NCI-H226 (cell line): ENCODE measurements at regions not wholly inside any gene's neighbourhood (a gene's known extent, or its start where the extent isn't known, plus 50 kb on each side); places are given as distances from the start of the nearest gene placed in this dataset.

Experiments used
- DNase-seq: peaks from one replicate; pipeline ENCODE4 v3.0.0-alpha.2; 2015

DNA sequence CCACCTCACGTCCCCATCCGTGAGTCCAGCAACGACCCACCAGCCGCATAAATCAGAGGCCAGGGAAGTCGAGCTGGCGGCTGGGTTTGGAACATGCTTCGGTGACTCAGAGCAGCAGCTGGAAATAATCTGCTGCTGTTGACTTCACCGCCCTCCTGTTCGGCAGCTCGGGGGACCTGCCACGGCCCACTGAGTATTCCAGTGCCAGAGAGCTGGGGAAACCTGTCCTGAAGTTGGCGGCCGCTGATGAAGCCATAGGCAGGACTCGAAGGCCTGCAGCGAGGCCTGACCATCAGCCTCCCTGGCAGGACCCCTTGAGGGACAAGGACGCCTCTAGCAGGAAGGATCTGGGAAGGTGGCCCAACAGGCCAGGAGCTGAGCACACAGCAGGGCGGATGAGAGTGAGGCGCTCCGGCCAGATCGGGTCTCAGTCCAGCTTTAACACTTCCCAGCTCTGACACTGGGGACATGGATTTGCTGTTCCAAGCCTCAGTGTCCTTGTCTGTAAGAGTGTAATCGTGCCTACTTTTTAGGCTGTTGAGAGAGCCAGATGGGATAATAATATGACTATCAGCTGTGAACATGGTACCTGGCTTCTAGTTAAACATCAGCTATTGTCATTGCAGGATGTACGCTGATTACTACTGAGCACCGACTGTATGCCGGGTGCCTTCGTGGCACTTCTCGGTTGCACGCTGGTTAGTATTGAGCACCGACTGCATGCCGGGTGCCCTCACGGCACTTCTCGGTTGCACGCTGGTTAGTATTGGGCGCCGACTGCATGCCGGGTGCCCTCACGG lies 50.4 kb upstream of the CIBAR2 start:
- DNase-seq, result no peak

GRCh38 chr16:85163278-85164112 lies 51.2 kb upstream of the CIBAR2 start:
- no peak for DNase-seq

DNA sequence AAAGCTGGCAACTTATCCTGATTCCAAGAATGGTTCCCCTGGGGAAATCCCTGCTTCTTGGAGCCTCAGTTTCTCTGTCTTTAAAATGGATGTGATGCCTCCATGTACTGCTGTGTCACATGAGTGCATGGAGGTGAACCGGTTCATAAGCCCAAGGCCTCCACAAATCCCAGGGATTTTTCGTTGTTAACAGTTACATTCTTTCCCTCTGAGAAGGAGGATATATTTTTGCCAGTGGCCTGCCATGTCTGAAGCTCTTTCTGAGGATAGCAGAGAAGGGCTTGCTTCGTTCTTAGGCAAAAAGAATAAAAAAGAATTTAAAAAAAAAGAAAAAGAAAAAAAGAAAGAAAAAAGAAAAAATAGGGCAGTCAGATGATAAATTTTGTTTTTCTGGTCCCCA lies 52.2 kb upstream of the CIBAR2 start:
- DNase-seq, result no peak

DNA sequence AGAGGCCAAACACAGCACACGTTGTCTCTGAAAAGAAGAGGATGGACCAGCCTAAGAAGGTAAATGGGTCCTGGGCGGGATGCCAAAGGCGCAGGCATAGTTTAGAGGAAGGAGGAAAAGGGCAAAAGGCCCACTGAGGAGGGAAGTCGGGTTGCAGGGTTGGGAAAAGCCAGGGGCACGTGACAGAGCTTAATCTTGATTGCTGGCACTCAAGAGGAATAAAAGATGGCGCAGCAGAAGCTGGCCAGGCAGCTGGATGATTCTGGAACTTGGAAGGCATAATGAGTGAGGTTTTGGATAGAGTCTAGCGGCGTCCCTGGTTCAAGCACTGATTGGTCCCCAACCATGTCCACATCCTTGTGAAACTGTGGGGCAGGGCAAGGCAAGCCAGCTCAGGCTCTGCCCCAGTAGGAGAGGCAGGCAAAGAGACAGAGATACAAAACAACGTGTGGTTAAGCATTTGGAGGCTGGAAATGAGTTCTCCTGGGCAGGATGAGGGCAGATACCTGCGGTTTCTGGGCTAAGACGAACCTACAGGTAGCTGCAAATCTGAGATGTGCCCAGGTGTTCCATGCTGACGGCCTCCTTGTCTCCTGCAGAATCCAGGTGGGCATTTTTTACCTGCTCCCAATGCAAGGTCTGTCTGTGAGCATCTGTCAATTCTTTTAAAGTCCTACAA lies 52.7 kb upstream of the CIBAR2 start:
- DNase-seq, result no peak

- no peak for DNase-seq
These were observed 53.5 kb upstream of the CIBAR2 start for GRCh38 chr16:85165781-85166180.

GRCh38 chr16:85166281-85166680 lies 54.0 kb upstream of the CIBAR2 start:
- no peak for DNase-seq

DNA sequence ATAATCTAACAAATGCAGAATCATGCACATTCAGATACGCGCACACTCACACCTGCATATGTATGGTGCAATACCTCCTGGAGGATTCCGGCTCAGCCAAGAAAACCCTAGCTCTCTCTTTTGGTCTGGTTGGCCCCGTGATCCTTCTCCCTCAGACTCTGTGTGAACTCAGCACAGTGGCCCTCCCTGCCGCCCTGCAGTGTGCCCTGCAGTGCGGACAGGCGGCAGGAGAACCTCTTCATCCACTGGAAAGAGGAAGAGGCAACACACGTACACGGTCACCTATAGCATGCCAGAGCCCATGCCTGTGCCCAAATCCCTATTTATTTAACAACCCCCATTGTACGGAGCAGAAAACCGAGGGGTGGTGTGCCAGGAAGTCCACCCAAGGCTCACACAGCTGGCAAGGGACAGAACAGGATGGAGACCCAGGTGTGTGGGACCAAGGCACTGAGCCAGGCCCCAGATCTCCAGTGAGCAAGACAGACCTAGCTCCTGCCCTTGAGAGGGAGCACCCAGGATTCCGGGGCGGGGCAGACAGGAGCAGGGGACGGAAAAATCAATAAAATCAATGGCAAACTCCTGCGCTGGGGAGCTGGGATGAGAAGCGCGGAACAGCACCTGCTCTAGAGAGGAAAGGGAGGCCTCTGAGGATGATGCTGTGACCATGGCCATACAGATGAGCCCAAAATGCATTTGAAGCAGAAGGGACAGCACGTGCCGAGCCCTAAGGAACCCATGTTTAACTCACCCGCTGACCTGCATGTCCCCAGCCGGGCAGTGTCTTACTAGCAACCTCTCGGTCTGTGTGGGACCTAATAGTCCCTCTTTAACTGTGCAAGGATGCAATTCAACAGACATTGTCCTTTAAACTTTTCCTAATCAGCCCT lies 54.7 kb upstream of the CIBAR2 start:
- no peak for DNase-seq

DNA sequence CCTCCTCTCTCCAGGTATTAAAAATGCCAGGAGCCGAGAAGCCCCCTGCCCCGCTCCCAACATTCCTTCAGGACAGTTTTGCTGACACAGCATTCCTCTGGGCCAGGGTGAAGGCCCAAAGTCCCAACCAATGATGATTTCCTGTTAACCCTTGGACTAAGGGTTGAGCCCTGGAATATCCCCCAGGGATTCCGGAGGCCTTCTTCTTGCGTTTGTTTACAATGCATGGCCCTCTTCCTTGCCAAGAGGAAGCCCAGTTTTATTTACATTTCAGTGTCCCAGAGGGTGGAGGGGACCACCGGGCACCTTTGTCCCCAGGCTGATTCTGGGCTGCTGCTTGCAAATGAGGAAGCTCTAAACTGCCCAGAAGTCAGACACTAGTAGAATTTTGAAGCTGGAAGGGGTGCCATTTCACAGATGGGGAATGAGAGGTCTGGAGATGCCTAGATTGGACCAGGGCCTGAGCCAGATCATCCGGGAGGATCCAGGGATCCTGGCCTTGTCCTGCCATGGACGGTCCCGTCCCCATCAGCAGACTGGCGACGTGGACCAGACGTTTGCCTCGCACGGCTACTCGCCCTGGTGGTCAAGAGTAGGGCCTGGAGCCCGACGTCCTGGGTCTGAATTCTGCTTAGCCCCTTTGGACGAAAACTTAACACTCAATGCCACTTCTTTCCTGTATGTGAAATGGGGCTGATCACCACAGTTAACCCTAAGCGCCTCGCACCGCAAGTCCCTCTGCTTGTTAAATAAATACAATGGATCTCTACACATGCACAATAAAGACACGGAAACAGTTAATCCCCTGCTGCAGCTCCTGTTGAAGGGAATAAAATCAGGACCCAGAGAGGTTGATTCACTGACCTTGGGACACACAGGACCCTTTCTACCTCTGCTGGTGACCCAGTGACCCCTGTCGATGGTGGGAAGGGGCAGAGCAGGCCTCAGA lies 55.6 kb upstream of the CIBAR2 start:
- DNase-seq, result no peak

DNA sequence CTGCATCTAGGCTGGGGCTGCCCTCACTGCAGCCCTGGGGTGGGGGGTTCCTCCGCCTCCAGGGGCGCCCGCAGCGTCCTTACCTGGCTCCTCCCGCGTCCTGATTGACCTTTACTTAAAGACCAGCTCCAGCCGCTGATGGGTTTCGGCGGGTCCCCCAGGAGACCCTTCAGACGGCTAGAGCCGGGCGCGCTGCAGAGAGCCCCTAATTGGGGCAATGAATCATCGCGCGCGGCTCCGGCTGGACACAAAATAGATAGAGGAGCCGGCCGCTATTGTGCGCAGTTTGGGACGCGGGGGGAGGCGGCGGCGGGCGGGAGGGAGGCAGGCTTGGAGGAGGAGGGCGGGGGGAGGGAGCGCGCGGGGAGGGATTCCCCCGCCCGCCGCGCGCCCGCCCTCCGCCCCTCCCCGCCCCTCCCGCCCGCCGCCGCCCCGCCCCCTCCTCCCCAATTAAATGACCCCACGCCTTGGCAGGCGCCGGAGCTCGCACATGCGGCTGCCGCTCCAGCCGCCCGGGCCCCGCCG lies 56.5 kb upstream of the CIBAR2 start:
- DNase-seq, result peak; percentile 33

DNA sequence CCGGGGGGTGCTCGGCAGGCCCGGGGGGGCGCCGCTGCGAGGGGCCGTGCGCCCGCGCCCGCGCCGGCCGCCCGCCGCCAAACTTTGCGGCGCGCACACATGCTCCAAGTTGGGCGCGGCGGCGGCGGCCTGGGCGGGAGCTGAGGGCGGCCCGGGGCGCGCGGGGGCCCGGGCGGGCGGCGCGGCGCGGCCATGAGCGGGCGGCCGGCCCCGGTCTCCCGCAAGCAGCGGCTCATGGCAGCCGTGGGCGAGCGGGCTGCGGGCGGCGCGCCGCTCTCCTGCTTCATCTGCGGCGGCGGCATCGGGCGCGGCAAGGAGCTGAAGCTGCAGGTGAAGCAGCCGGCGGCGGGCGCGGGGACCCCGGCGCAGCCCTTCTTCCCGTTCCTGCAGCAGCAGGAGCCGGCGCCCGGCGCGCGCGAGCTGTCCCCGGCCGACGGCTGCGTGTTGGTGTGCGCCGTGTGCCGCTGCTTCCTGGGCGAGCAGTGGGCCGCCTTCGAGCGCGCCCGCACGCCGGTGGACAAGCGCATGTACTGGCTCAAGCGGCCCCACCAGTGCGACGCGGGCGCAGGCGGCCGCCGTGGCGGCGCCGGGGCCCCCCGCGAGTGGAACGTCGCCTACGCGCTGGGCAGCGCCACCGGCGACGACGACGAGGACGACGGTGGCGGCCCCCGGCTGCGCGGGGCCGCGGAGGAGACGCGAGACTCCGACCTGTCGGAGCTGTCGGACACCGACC lies 57.2 kb upstream of the CIBAR2 start:
- no peak for DNase-seq

DNA sequence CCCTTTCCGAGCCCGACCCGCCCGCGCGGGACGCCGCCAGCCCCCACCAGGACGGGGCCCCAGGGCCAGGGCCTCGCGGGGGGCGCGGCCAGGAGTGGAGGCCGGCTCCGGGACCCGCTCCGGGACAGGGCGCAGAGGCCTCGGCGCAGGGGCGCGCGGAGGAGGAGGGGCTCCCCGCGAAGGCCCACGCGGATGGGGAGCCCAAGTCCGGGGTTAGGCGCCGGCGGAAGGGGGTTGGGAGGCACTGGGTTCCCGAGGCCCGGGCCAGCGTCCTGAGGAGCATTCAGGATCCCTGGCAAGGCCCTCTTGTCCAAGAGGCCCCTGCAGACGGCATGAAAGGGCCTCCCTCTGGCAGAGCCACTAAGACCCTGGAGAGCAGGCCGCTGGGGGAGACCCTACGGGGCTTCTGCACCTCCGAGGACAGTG lies 57.8 kb upstream of the CIBAR2 start:
- DNase-seq, result no peak

GRCh38 chr16:85170590-85171003 lies 58.3 kb upstream of the CIBAR2 start:
- DNase-seq, result no peak

DNA sequence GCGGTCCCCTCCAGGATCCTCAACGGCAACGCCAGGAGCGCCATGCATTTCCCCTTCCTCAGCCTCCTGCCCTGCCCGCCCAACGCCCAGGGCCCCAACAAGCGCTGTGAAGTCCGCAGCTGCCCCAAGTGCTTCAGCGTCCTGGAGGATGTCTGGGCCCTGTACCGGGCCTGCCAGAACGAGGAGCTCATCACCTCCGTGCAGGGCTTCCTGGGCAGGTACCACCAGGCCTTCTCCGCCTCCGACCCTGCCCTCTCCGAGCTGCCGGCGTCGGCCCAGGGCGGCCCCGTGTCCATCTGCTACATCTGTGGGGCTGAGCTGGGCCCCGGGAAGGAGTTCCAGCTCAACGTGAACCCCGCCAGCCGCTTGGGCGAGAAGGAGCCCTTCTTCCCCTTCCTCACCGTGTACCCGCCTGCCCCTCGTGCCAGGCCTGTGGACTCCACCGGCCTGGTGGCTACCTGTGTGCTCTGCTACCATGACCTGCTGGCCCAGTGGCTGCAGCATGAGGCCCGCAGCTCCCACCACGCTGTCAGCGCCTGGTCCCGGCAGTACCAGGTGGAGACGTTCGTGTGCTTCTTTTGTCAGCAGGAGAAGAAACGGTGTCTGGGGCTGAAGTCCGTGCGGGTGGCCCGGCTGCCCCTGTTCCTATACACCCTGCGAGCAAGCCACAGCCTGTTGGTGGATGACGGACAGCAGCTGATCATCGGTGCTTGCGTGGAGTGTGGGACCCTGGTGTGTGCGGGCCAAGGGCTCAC lies 58.9 kb upstream of the CIBAR2 start:
- DNase-seq, result no peak

DNA sequence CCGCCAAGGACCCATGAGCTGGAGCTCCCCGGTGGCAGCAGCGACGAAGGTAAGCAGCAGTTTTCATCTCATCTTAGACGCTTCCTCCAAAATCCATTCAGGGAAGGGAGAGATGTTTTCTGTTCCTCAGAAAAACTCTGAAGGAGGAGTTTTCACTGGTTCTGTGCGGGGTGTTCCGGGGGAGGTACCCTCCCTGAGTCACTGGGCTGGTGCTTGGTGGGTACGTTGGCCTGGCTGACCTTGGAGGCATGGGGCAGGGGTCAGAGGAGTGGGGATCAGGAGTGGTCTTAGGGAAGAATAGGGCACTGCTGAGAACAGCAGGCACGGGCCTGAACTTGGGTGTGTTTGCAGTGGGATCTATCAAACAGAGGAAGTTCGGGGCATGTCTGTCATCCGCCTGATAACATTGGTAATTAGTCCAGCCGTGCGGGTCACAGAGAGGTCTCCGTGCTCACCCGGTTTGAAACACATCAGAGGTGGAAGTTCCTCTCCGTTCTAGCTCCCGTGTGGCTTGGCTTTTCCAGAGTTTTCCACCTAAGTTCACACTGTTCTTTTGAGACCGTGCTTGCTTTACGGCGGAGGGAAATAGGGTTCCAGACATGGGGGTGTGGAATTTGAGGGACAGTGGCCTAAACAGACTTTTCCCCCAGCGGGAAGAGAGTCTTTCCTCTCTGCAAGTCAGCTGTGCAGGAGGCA lies 59.6 kb upstream of the CIBAR2 start:
- DNase-seq, result no peak

- DNase-seq, result no peak
These were observed 60.3 kb upstream of the CIBAR2 start for GRCh38 chr16:85172455-85173145.

DNA sequence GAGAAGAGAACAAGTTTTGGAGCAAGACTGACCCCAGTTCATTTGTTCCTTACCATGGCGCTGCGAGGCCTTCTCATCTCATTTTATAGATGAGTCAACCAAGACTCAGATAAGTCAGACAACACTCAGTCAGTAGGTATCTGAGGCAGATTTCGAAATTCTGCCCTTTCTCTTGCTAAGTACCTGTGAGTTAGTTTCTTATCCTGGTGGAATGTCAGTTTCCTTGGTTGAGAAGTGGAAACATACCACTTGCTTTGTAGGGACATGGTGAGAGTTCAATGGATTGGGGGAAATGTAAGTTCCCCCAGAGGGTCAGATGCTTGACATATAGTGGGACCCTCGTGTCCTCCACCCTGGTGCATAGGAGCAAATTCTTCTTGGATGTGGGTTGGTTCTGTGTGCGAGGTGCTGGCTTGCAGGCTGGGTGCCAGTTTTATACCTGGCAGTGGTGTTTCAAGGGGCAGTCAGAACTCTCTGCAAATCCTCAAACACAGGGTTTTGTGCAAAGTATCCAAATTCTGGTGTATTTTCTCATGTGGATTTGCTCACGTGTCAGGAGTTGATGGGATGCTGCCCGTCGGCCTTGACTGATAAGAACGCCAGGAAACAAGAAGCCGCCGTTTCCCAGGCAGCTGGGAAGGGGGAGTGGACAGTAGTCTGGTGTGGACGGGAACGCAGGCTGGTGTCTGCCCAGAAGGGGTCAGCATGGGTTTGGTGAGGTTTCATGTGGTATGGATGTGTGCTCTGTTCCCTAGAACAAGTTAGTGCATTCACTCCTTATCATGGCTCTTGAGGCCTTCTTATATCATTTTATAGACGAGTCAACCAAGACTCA lies 61.1 kb upstream of the CIBAR2 start:
- DNase-seq, result peak; percentile 97
